ENCODE measurements at regions not wholly inside any gene's neighbourhood (a gene's known extent, or its start where the extent isn't known, plus 50 kb on each side); places are given as distances from the start of the nearest gene placed in this dataset.

DNA sequence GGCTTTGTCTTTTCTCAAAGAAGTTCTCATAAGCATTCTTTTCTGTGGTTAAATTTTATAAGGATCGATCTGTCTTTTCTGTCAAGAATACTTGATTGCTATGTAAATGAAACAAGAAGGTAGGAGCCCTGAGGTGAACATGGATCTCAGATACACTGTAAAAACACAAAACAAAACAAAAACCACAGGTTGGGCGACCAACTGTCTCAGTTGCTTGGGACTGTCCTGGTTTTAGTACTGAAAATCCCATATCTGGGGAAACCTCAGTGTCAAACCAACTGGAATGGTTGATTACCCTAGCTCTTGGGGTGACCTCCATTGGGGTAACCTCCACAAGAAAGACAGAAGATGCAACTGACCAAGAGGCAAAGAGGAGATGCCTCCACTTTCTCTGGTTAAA, 55.8 kb upstream of the TMEM178A start:
- TF ChIP-seq POLR2A (IDR thresholded peaks at IDR 0.05; ENCODE audit: low read depth, low read length) (no peak), TAF1 (IDR thresholded peaks at IDR 0.05; ENCODE audit: borderline replicate concordance, low read depth, low read length) (no peak), POLR2AphosphoS5 (IDR thresholded peaks at IDR 0.05; ENCODE audit: low read depth, low read length) (no peak)

Measured in GM12892 (cell line).